SU-DHL-6 (cell line): ENCODE measurements at regions not wholly inside any gene's neighbourhood (a gene's known extent, or its start where the extent isn't known, plus 50 kb on each side); places are given as distances from the start of the nearest gene placed in this dataset.

Source experiments
- H2AFZ ChIP-seq: fragments of 200-600 bp; sonication (generic); 2 replicates; pipeline ENCODE4 v1.6.1; 2014; ENCODE audit warnings: low read depth, mild to moderate bottlenecking, moderate library complexity, mixed read lengths, antibody characterized with exemption, low read length; ENCODE audit not compliant: severe bottlenecking
- H3F3A ChIP-seq: fragments of 200-600 bp; shearing (Covaris generic); 2 replicates; pipeline ENCODE4 v1.6.0; 2016; ENCODE audit warnings: antibody characterized with exemption, mild to moderate bottlenecking; ENCODE audit not compliant: insufficient read depth
- H3K27ac ChIP-seq: fragments of 200-600 bp; sonication (generic); 2 replicates; pipeline ENCODE4 v1.5.1; 2016; ENCODE audit warnings: low read depth, mild to moderate bottlenecking, low read length, moderate library complexity, mixed read lengths
- H3K27me3 ChIP-seq: fragments of 200-600 bp; sonication (generic), shearing (Covaris generic); 2 replicates; pipeline ENCODE4 v1.6.0; 2014; ENCODE audit warnings: mild to moderate bottlenecking, low read length
- H3K36me3 ChIP-seq: fragments of 200-600 bp; sonication (generic); 2 replicates; pipeline ENCODE4 v1.6.1; 2014; ENCODE audit warnings: mild to moderate bottlenecking, low read length, mixed read lengths
- H3K4me2 ChIP-seq: fragments of 300-600, 200-600 bp; shearing (Covaris generic), sonication (generic); 2 replicates; pipeline ENCODE4 v1.6.0; 2014; ENCODE audit warnings: low read length, low read depth, mild to moderate bottlenecking; ENCODE audit not compliant: poor library complexity, severe bottlenecking
- H3K4me3 ChIP-seq: fragments of 200-600 bp; sonication (generic); 2 replicates; pipeline ENCODE4 v1.5.1; 2014; ENCODE audit warnings: antibody characterized with exemption, low read length, mild to moderate bottlenecking, mixed read lengths; ENCODE audit not compliant: insufficient read depth, poor library complexity, severe bottlenecking
- H3K79me2 ChIP-seq: fragments of 200-600 bp; sonication (generic); 2 replicates; pipeline ENCODE4 v1.6.1; 2014; ENCODE audit warnings: mild to moderate bottlenecking, low read length, moderate library complexity; ENCODE audit not compliant: insufficient read depth
- H3K9ac ChIP-seq: fragments of 200-600 bp; sonication (generic); 2 replicates; pipeline ENCODE4 v1.7.0; 2014; ENCODE audit warnings: mild to moderate bottlenecking, low read length
- H3K9me2 ChIP-seq: fragments of 200-600 bp; sonication (generic); replicated peaks from 2 replicates; pipeline ENCODE4 v1.6.1; 2014; ENCODE audit warnings: low read length; ENCODE audit not compliant: insufficient read depth
- H3K9me3 ChIP-seq: fragments of 200-600 bp; sonication (generic); 2 replicates; pipeline ENCODE4 v1.6.1; 2014; ENCODE audit warnings: low read length, mixed read lengths; ENCODE audit not compliant: insufficient read depth
- H4K20me1 ChIP-seq: fragments of 200-600 bp; sonication (generic); 2 replicates; pipeline ENCODE4 v1.6.1; 2014; ENCODE audit warnings: low read depth, mild to moderate bottlenecking, antibody characterized with exemption, low read length, moderate library complexity, mixed read lengths
- CTCF ChIP-seq: fragments of 200-600 bp; sonication (generic); IDR thresholded peaks from one replicate; pipeline ENCODE4 v1.5.1; 2017; ENCODE audit warnings: antibody characterized with exemption, mild to moderate bottlenecking, low read length, moderate library complexity; ENCODE audit not compliant: insufficient read depth, poor library complexity, severe bottlenecking
- EZH2phosphoT487 ChIP-seq: fragments of 200-600 bp; sonication (generic), shearing (Covaris generic); conservative IDR thresholded peaks from 2 replicates; pipeline ENCODE4 v1.6.1; 2018; ENCODE audit warnings: mild to moderate bottlenecking, antibody characterized with exemption, low read length, moderate library complexity, mixed read lengths

GRCh38 chr4:58175024-58175423, 1064.8 kb upstream of the IGFBP7 start:
- TF ChIP-seq EZH2phosphoT487, result no peak
- TF ChIP-seq CTCF, result no peak
- Histone ChIP-seq H3K27me3 (no peaks in the 10 kb centered on the region), H3K4me2 (no peak overlapping the region)

GRCh38 chr4:58166490-58166889, 1056.3 kb upstream of the IGFBP7 start:
- Histone ChIP-seq H3K4me3 (no peak overlapping the region), H2AFZ (no peak overlapping the region), H3F3A (no peaks in the 10 kb centered on the region), H3K27me3 (no peaks in the 10 kb centered on the region), H3K9me2 (no peaks in the 10 kb centered on the region), H3K27ac (no peak overlapping the region), H3K36me3 (no peaks in the 10 kb centered on the region), H3K9me3 (no peaks in the 10 kb centered on the region), H4K20me1 (no peaks in the 10 kb centered on the region), H3K9ac (no peak overlapping the region), H3K79me2 (no peaks in the 10 kb centered on the region), H3K4me2 (no peak overlapping the region)
- TF ChIP-seq CTCF (no peak), EZH2phosphoT487 (no peak)

More at GRCh38 chr4:58175024-58175423, 1064.8 kb upstream of the IGFBP7 start:
- Histone ChIP-seq H3K27ac (no peak overlapping the region), H3K9me2 (no peaks in the 10 kb centered on the region), H3K79me2 (no peaks in the 10 kb centered on the region), H3K4me3 (no peak overlapping the region), H3K9me3 (no peaks in the 10 kb centered on the region), H4K20me1 (no peaks in the 10 kb centered on the region), H3F3A (no peaks in the 10 kb centered on the region), H3K9ac (no peak overlapping the region), H3K36me3 (no peaks in the 10 kb centered on the region), H2AFZ (no peak overlapping the region)

GRCh38 chr4:58163156-58163555, 1053.0 kb upstream of the IGFBP7 start:
- Histone ChIP-seq H3K36me3 (no peaks in the 10 kb centered on the region), H3K27me3 (no peaks in the 10 kb centered on the region), H3F3A (no peaks in the 10 kb centered on the region), H3K9me3 (no peaks in the 10 kb centered on the region), H3K27ac (no peak overlapping the region), H3K4me3 (no peak overlapping the region), H3K9ac (no peak overlapping the region), H3K9me2 (no peaks in the 10 kb centered on the region), H4K20me1 (no peaks in the 10 kb centered on the region), H3K79me2 (no peaks in the 10 kb centered on the region), H2AFZ (no peak overlapping the region), H3K4me2 (no peak overlapping the region)
- TF ChIP-seq EZH2phosphoT487 (no peak), CTCF (no peak)
